RWPE1 (cell line): ENCODE measurements at regions not wholly inside any gene's neighbourhood (a gene's known extent, or its start where the extent isn't known, plus 50 kb on each side); places are given as distances from the start of the nearest gene placed in this dataset.

ENCODE experiments used
- CTCF ChIA-PET: fragments of 350-600 bp; sonication (Branson Sonifier 250); formaldehyde crosslinking; extraction: SDS; loops from one replicate; lab custom pipeline; 2021; lab: Yijun Ruan, JAX
- POLR2A ChIA-PET: fragments of 400-600 bp; formaldehyde crosslinking; extraction: SDS; loops from one replicate; lab custom pipeline; 2020; ENCODE audit warnings: antibody characterized with exemption; ENCODE audit not compliant: low non-redundant PET; lab: Yijun Ruan, JAX
- DNase-seq: peaks from one replicate; pipeline ENCODE4 v3.0.0; 2012; ENCODE audit warnings: low spot score
- H3K27ac ChIP-seq: fragments of 450-650 bp; 2 replicates; pipeline ENCODE4 v1.5.1; 2017
- TF ChIP-seq, protein P1 (sequence below): fragments of 450-650 bp; conservative IDR thresholded peaks from 2 replicates; pipeline ENCODE4 v1.5.1; 2017; ENCODE audit warnings: low read depth, mild to moderate bottlenecking

GRCh38 chr9:99509065-99509745 lies 287.1 kb downstream of the SEC61B start:
- TF ChIP-seq, protein P1, sequence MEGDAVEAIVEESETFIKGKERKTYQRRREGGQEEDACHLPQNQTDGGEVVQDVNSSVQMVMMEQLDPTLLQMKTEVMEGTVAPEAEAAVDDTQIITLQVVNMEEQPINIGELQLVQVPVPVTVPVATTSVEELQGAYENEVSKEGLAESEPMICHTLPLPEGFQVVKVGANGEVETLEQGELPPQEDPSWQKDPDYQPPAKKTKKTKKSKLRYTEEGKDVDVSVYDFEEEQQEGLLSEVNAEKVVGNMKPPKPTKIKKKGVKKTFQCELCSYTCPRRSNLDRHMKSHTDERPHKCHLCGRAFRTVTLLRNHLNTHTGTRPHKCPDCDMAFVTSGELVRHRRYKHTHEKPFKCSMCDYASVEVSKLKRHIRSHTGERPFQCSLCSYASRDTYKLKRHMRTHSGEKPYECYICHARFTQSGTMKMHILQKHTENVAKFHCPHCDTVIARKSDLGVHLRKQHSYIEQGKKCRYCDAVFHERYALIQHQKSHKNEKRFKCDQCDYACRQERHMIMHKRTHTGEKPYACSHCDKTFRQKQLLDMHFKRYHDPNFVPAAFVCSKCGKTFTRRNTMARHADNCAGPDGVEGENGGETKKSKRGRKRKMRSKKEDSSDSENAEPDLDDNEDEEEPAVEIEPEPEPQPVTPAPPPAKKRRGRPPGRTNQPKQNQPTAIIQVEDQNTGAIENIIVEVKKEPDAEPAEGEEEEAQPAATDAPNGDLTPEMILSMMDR: no peak
- CTCF ChIA-PET: no interaction called here
- POLR2A ChIA-PET: no interaction called here
- no peak overlapping the region for H3K27ac ChIP-seq
- DNase-seq: no peak

GRCh38 chr9:99509900-99510535 lies 287.9 kb downstream of the SEC61B start:
- ChIA-PET CTCF (no interaction called here), POLR2A (no interaction called here)
- TF ChIP-seq, protein P1: no peak
- no peak overlapping the region for H3K27ac ChIP-seq
- DNase-seq: no peak

- TF ChIP-seq, protein P1: no peak
- DNase-seq: no peak
- ChIA-PET CTCF (no interaction called here), POLR2A (no interaction called here)
- no peak overlapping the region for H3K27ac ChIP-seq
Observed at GRCh38 chr9:99511723-99512122, 289.6 kb downstream of the SEC61B start.

- ChIA-PET CTCF (no interaction called here), POLR2A (no interaction called here)
- DNase-seq: no peak
- TF ChIP-seq, protein P1: no peak
- H3K27ac ChIP-seq: no peak overlapping the region
Observed at GRCh38 chr9:99513441-99514112, 291.5 kb downstream of the SEC61B start.

DNA sequence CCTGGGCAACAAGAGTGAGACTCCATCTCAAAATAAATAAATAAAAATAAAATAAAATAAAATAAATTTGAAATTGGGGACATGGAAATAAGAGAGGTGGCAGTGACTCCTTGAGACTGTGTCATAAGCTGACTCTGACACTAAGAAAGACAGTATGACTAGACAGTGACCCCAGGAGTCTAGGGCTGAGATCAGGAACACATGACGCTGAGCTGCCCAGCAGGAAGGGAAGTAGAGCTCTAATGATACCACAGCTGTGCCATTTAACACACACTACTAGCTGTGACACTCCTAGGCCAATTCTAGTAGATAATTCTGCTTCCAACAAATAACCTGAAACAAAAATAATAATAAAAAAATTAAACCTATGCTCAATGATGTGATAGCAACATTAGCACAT lies 293.0 kb downstream of the SEC61B start:
- CTCF ChIA-PET: no interaction called here

More for the DNA sequence above, 293.0 kb downstream of the SEC61B start:
- no peak overlapping the region for H3K27ac ChIP-seq
- TF ChIP-seq, protein P1: no peak
- no peak for DNase-seq
- POLR2A ChIA-PET: no interaction called here
